Central memory CD8-positive, alpha-beta T cell (primary cell): ENCODE measurements at regions not wholly inside any gene's neighbourhood (a gene's known extent, or its start where the extent isn't known, plus 50 kb on each side); places are given as distances from the start of the nearest gene placed in this dataset.

Source experiments
- ATAC-seq: fragments of 150-1000 bp; cut with Tn5 transposase; replicated peaks from 2 replicates; pipeline ENCODE4 v1.10.0; 2022; ENCODE audit warnings: mild to moderate bottlenecking, moderate FRiP score, moderate number of reproducible peaks; ENCODE audit not compliant: poor library complexity, severe bottlenecking; ENCODE audit errors: extremely low read depth
- DNase-seq, 2 donors: peaks; one replicate each; pipeline ENCODE4 v3.0.0; 2021; ENCODE audit warnings: low spot score in 2 of 2
- H3K27ac Mint-ChIP-seq: one replicate; pipeline ENCODE4 v1.8.0; 2022; ENCODE audit warnings: low read depth, mild to moderate bottlenecking, moderate library complexity, mixed read lengths
- H3K27me3 Mint-ChIP-seq: one replicate; pipeline ENCODE4 v1.8.0; 2022; ENCODE audit warnings: mixed read lengths
- H3K36me3 Mint-ChIP-seq: one replicate; pipeline ENCODE4 v1.8.0; 2022; ENCODE audit warnings: mild to moderate bottlenecking, moderate library complexity, mixed read lengths; ENCODE audit not compliant: insufficient read depth
- H3K4me1 Mint-ChIP-seq: one replicate; pipeline ENCODE4 v1.8.0; 2022; ENCODE audit warnings: mixed read lengths
- H3K4me3 Mint-ChIP-seq: one replicate; pipeline ENCODE4 v1.8.0; 2022; ENCODE audit warnings: mild to moderate bottlenecking, moderate library complexity, mixed read lengths
- H3K9me3 Mint-ChIP-seq: one replicate; pipeline ENCODE4 v1.8.0; 2022; ENCODE audit warnings: mixed read lengths

GRCh38 chr11:39036021-39036420, 2423.4 kb downstream of the LRRC4C start:
- no peaks in the 10 kb centered on the region for H3K4me1 Mint-ChIP-seq
- no peak for DNase-seq

DNA sequence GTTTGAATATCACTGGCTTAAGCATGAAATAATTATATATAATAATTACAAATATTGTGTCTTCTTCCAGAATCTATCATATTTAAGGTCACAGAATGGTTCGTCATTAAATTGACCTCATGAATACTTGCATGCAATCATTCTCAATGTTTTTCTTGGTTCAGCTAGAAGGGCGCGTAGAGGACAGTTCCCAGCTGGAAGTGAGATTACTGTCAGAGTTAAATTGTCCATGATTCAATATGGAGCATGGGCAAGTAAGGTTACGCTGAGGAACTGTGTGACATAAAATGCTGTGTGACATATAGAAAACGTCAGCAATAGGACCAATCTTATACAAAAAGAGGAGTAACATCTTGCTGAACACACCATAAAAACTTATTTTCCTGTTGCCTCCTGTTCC, 2423.5 kb upstream of the RAG2 start:
- no peaks in the 10 kb centered on the region for H3K36me3 Mint-ChIP-seq
- H3K4me1 Mint-ChIP-seq: no peaks in the 10 kb centered on the region

More at GRCh38 chr11:39036021-39036420, 2423.4 kb downstream of the LRRC4C start:
- no peaks in the 10 kb centered on the region for H3K27me3 Mint-ChIP-seq
- H3K27ac Mint-ChIP-seq: no peak overlapping the region
- no peaks in the 10 kb centered on the region for H3K36me3 Mint-ChIP-seq
- no peak overlapping the region for H3K4me3 Mint-ChIP-seq
- ATAC-seq: no peak
- H3K9me3 Mint-ChIP-seq: peaks cover 26% of the 10 kb centered on the region

DNA sequence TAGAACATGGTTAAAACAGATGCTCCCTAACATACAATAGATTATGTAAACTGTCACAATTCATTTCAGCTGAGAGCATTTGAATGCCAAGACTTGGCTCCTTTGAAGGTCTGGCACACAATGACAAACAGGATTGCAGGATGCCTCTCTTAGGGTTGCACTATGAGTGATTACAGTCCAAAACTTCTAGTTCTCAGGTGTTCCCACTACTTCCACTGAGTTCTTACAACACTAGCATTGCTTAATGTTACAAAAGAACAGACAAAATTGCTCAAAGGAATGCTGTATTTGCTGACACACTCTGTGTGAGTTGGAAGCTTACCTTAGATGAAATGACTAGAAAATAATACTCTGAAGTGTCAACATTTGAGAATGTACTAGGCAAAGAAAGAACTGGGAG, 2413.8 kb upstream of the RAG2 start:
- no peaks in the 10 kb centered on the region for H3K36me3 Mint-ChIP-seq
- no peak overlapping the region for H3K4me3 Mint-ChIP-seq
- ATAC-seq: no peak
- H3K9me3 Mint-ChIP-seq: peaks cover 17% of the 10 kb centered on the region
- no peaks in the 10 kb centered on the region for H3K27me3 Mint-ChIP-seq
- H3K27ac Mint-ChIP-seq: no peak overlapping the region
- DNase-seq: no peak
- H3K4me1 Mint-ChIP-seq: no peaks in the 10 kb centered on the region

More for the DNA sequence above, 2423.5 kb upstream of the RAG2 start:
- ATAC-seq (no peak), DNase-seq (no peak)
- Mint-ChIP-seq H3K9me3 (no peaks in the 10 kb centered on the region), H3K27ac (no peak overlapping the region), H3K4me3 (no peak overlapping the region), H3K27me3 (no peaks in the 10 kb centered on the region)

GRCh38 chr11:38990841-38991240, 2392.8 kb upstream of the RAG2 start:
- Mint-ChIP-seq H3K4me1 (no peaks in the 10 kb centered on the region), H3K27me3 (no peaks in the 10 kb centered on the region), H3K4me3 (no peak overlapping the region), H3K27ac (no peak overlapping the region), H3K36me3 (no peaks in the 10 kb centered on the region), H3K9me3 (peaks cover 26% of the 10 kb centered on the region)
- no peak for ATAC-seq
- DNase-seq: no peak

- Mint-ChIP-seq H3K27ac (no peak overlapping the region), H3K4me1 (no peaks in the 10 kb centered on the region), H3K36me3 (no peaks in the 10 kb centered on the region), H3K4me3 (no peak overlapping the region), H3K9me3 (peaks cover 31% of the 10 kb centered on the region), H3K27me3 (no peaks in the 10 kb centered on the region)
- DNase-seq (no peak), ATAC-seq (no peak)
Measured at GRCh38 chr11:38990139-38990538, 2392.1 kb upstream of the RAG2 start.

GRCh38 chr11:38988908-38989307, 2390.9 kb upstream of the RAG2 start:
- Mint-ChIP-seq H3K27me3 (no peaks in the 10 kb centered on the region), H3K4me1 (no peaks in the 10 kb centered on the region), H3K4me3 (no peak overlapping the region), H3K36me3 (no peaks in the 10 kb centered on the region), H3K27ac (no peak overlapping the region), H3K9me3 (peaks cover 38% of the 10 kb centered on the region)
- DNase-seq: no peak
- no peak for ATAC-seq

GRCh38 chr11:38972220-38972619, 2374.2 kb upstream of the RAG2 start:
- Mint-ChIP-seq H3K4me1 (no peaks in the 10 kb centered on the region), H3K27me3 (no peaks in the 10 kb centered on the region), H3K4me3 (no peak overlapping the region), H3K9me3 (no peaks in the 10 kb centered on the region), H3K36me3 (no peaks in the 10 kb centered on the region), H3K27ac (no peak overlapping the region)
- DNase-seq (no peak), ATAC-seq (no peak)

DNA sequence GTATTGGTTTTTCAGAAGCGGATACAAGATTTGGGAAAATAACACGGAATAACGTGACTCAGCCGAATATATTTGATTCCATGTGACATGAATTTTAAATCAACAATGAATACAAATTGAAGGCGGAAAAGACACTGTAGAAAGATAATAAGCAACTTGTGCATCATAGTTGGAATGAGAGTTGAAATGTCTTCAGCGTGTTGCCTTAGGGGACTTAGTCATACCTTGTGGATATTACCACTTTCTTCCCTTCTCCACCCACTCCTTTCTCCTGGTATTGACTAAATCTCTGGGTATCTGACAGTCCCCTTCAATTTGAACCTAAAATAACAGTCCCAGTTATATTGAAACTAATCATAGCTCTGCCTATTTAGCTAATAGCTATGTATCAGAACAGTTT, 2373.1 kb upstream of the RAG2 start:
- ATAC-seq: no peak
- no peaks in the 10 kb centered on the region for H3K36me3 Mint-ChIP-seq
- DNase-seq: no peak
- no peaks in the 10 kb centered on the region for H3K9me3 Mint-ChIP-seq
- no peaks in the 10 kb centered on the region for H3K4me1 Mint-ChIP-seq
- no peaks in the 10 kb centered on the region for H3K27me3 Mint-ChIP-seq
- no peak overlapping the region for H3K4me3 Mint-ChIP-seq
- H3K27ac Mint-ChIP-seq: no peak overlapping the region

DNA sequence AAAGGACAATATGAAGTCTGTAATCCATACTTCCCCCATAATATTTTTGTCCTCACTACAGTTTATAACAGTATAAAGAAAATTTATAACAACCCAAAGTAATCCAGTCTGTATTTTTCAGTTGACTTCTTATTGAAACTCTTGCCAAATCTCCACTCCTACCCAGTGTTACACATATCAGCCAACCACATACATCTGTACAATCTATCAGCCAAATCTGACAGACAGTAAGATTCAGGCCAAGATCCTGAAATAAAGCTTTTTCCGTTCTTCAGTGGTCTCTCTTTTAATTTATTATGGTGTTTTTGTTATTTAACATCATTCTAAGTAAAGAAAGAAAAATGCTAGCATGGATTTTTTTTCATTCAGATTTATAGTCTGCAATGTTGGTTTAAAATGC, 2370.9 kb upstream of the RAG2 start:
- H3K4me3 Mint-ChIP-seq: no peak overlapping the region
- no peak for ATAC-seq

GRCh38 chr11:38952698-38953097, 2354.7 kb upstream of the RAG2 start:
- DNase-seq (no peak), ATAC-seq (no peak)
- Mint-ChIP-seq H3K27me3 (no peaks in the 10 kb centered on the region), H3K4me1 (no peaks in the 10 kb centered on the region), H3K9me3 (peaks cover 13% of the 10 kb centered on the region), H3K36me3 (no peaks in the 10 kb centered on the region), H3K4me3 (no peak overlapping the region), H3K27ac (no peak overlapping the region)

More for the DNA sequence above, 2370.9 kb upstream of the RAG2 start:
- Mint-ChIP-seq H3K27ac (no peak overlapping the region), H3K9me3 (no peaks in the 10 kb centered on the region), H3K27me3 (no peaks in the 10 kb centered on the region), H3K4me1 (no peaks in the 10 kb centered on the region), H3K36me3 (no peaks in the 10 kb centered on the region)
- DNase-seq: no peak

- DNase-seq (no peak), ATAC-seq (no peak)
- no peaks in the 10 kb centered on the region for H3K27me3 Mint-ChIP-seq
- no peaks in the 10 kb centered on the region for H3K36me3 Mint-ChIP-seq
- peaks cover 18% of the 10 kb centered on the region for H3K9me3 Mint-ChIP-seq
- no peaks in the 10 kb centered on the region for H3K4me1 Mint-ChIP-seq
- H3K4me3 Mint-ChIP-seq: no peak overlapping the region
- H3K27ac Mint-ChIP-seq: no peak overlapping the region
Measured at GRCh38 chr11:38950867-38951266, 2352.8 kb upstream of the RAG2 start.

GRCh38 chr11:38948392-38948791, 2350.4 kb upstream of the RAG2 start:
- ATAC-seq: no peak
- no peaks in the 10 kb centered on the region for H3K36me3 Mint-ChIP-seq
- no peak overlapping the region for H3K4me3 Mint-ChIP-seq
- peaks cover 28% of the 10 kb centered on the region for H3K9me3 Mint-ChIP-seq
- no peaks in the 10 kb centered on the region for H3K27me3 Mint-ChIP-seq
- H3K27ac Mint-ChIP-seq: no peak overlapping the region
- no peak for DNase-seq
- no peaks in the 10 kb centered on the region for H3K4me1 Mint-ChIP-seq

- no peaks in the 10 kb centered on the region for H3K4me1 Mint-ChIP-seq
- H3K36me3 Mint-ChIP-seq: no peaks in the 10 kb centered on the region
- H3K4me3 Mint-ChIP-seq: no peak overlapping the region
- no peak for ATAC-seq
- peaks cover 18% of the 10 kb centered on the region for H3K9me3 Mint-ChIP-seq
- no peak for DNase-seq
- H3K27ac Mint-ChIP-seq: no peak overlapping the region
- H3K27me3 Mint-ChIP-seq: no peaks in the 10 kb centered on the region
Measured at GRCh38 chr11:38937709-38938108, 2339.7 kb upstream of the RAG2 start.

DNA sequence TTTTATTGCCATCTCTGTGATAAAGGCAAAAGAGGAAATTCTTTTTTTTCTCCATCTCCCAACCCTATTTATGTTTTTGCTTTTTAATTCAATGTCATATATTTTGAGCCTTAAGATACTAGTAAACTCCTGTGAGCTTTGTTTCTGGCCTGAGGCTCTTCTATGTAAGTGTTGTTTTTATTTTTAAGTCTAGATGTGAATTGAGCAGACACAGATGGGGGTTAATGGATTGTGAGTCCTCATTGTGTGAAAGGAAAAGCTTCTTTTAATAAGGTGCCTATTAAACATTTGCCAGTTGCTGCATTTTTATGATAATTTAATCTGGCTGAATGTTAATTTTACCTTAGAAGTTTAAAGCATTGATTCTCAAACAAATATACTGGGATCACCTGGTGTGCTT, 2337.9 kb upstream of the RAG2 start:
- H3K27ac Mint-ChIP-seq: no peak overlapping the region
- peaks cover 18% of the 10 kb centered on the region for H3K9me3 Mint-ChIP-seq
- H3K36me3 Mint-ChIP-seq: no peaks in the 10 kb centered on the region
- no peaks in the 10 kb centered on the region for H3K4me1 Mint-ChIP-seq
- no peak for DNase-seq
- H3K4me3 Mint-ChIP-seq: no peak overlapping the region
- ATAC-seq: no peak
- no peaks in the 10 kb centered on the region for H3K27me3 Mint-ChIP-seq
